ENCODE measurements at regions not wholly inside any gene's neighbourhood (a gene's known extent, or its start where the extent isn't known, plus 50 kb on each side); places are given as distances from the start of the nearest gene placed in this dataset.

DNA sequence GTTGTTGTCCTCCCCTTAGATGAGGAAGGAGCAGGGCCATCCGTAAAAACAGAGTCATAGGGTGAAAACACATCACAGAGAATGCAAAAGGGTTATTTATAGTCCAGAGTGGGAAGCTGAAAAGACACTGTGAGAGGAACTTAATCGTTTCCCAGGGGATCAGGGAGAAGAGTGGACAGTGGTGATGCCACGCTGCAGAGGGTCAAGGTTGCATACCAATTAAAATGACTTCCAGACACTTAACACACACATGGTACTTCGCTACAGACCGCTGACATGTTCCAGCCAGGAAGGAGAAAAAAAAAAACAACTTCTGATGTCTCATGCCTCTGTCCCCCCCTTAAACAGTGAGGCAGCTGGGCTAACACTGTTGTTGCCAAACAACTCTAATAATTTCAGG is 713.8 kb upstream of the RBFOX1 start:
- Mint-ChIP-seq H3K4me1 (ENCODE audit: low read depth) (no peaks in the 10 kb centered on the region), H3K4me3 (ENCODE audit: unreplicated experiment) (no peak overlapping the region), H3K9me3 (ENCODE audit: low read depth) (peaks cover 30% of the 10 kb centered on the region)

DNA sequence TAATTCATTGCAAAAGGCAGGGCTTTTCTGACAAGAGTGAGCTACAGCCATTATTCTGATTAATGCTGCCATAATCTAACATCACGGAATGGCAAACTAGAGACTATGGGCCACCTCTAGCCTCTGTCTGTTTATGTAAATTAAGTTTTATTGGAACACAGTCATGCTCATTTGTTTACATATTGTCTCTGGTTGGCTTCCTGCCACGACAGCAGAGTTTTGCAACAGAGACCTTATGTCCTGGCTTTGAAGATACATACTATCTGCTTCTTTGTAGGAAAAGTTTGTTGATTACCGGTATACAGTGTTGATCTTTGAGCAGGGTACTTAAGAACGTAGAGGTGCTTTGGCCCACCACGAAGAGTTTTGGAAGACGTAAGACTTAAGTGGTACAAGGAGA is 715.9 kb upstream of the RBFOX1 start:
- Mint-ChIP-seq H3K27me3 (ENCODE audit: low read depth) (no peaks in the 10 kb centered on the region), H3K4me1 (ENCODE audit: low read depth) (no peaks in the 10 kb centered on the region), H3K27ac (ENCODE audit: unreplicated experiment) (no peak overlapping the region), H3K4me3 (ENCODE audit: unreplicated experiment) (no peak overlapping the region), H3K9me3 (ENCODE audit: low read depth) (peaks cover 33% of the 10 kb centered on the region), H3K36me3 (ENCODE audit: low read depth) (no peaks in the 10 kb centered on the region)
- TF ChIP-seq, protein P1, sequence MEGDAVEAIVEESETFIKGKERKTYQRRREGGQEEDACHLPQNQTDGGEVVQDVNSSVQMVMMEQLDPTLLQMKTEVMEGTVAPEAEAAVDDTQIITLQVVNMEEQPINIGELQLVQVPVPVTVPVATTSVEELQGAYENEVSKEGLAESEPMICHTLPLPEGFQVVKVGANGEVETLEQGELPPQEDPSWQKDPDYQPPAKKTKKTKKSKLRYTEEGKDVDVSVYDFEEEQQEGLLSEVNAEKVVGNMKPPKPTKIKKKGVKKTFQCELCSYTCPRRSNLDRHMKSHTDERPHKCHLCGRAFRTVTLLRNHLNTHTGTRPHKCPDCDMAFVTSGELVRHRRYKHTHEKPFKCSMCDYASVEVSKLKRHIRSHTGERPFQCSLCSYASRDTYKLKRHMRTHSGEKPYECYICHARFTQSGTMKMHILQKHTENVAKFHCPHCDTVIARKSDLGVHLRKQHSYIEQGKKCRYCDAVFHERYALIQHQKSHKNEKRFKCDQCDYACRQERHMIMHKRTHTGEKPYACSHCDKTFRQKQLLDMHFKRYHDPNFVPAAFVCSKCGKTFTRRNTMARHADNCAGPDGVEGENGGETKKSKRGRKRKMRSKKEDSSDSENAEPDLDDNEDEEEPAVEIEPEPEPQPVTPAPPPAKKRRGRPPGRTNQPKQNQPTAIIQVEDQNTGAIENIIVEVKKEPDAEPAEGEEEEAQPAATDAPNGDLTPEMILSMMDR (IDR thresholded peaks at IDR 0.05), result no peak
- no peak for DNase-seq (ENCODE audit: low spot score)

More for the DNA sequence above, 713.8 kb upstream of the RBFOX1 start:
- Mint-ChIP-seq H3K27me3 (ENCODE audit: low read depth) (no peaks in the 10 kb centered on the region), H3K27ac (ENCODE audit: unreplicated experiment) (no peak overlapping the region), H3K36me3 (ENCODE audit: low read depth) (no peaks in the 10 kb centered on the region)
- TF ChIP-seq, protein P1 (IDR thresholded peaks at IDR 0.05), result no peak
- no peak for DNase-seq (ENCODE audit: low spot score)

DNA sequence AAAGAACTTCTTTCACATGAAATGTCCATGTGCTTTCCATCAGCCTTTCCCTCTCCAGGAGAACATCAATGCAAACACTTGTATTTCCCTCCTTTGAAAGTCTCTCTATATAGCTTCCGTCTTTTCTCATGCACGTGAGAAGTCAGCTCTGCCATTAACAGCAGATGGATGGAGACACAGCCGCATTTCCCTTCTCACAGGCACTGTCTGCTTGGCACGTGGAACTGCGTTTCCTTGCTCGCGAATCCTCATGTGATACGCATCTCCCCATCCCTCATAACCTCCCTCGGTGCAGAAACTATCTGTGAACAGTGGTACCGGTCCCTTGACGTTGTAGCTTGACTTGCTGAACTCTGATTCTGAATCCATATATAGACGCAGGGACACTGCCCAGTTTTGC is 717.0 kb upstream of the RBFOX1 start:
- DNase-seq (ENCODE audit: low spot score), result no peak
- H3K27me3 Mint-ChIP-seq (ENCODE audit: low read depth), result no peaks in the 10 kb centered on the region
- no peaks in the 10 kb centered on the region for H3K4me1 Mint-ChIP-seq (ENCODE audit: low read depth)
- TF ChIP-seq, protein P1 (IDR thresholded peaks at IDR 0.05), result no peak
- H3K27ac Mint-ChIP-seq (ENCODE audit: unreplicated experiment), result no peak overlapping the region
- no peaks in the 10 kb centered on the region for H3K36me3 Mint-ChIP-seq (ENCODE audit: low read depth)
- no peak overlapping the region for H3K4me3 Mint-ChIP-seq (ENCODE audit: unreplicated experiment)
- peaks cover 31% of the 10 kb centered on the region for H3K9me3 Mint-ChIP-seq (ENCODE audit: low read depth)

DNA sequence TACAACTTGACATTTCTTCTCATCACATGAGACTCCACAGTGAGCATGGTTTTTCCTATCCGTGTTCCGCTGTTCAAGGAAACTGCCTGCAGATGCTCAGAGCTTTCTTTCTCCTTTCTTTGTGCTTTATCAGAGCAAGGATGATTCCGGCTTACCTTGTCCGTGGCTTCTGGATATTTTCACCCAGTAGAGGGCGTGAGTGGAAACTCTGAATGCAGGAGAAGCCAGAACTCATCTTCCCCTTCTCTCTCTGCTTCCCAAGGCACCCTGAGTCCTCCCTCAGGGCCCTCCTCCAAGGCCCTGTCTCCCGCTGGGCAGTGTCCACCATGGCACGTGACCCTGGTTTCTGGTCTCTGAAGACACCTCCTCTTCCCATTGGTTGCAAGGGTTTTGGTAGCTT is 721.1 kb upstream of the RBFOX1 start:
- TF ChIP-seq, protein P1 (IDR thresholded peaks at IDR 0.05), result no peak
- H3K27ac Mint-ChIP-seq (ENCODE audit: unreplicated experiment), result no peak overlapping the region
- DNase-seq (ENCODE audit: low spot score), result no peak
- no peaks in the 10 kb centered on the region for H3K27me3 Mint-ChIP-seq (ENCODE audit: low read depth)
- H3K36me3 Mint-ChIP-seq (ENCODE audit: low read depth), result no peaks in the 10 kb centered on the region
- no peak overlapping the region for H3K4me3 Mint-ChIP-seq (ENCODE audit: unreplicated experiment)
- no peaks in the 10 kb centered on the region for H3K4me1 Mint-ChIP-seq (ENCODE audit: low read depth)
- peaks cover 23% of the 10 kb centered on the region for H3K9me3 Mint-ChIP-seq (ENCODE audit: low read depth)

DNA sequence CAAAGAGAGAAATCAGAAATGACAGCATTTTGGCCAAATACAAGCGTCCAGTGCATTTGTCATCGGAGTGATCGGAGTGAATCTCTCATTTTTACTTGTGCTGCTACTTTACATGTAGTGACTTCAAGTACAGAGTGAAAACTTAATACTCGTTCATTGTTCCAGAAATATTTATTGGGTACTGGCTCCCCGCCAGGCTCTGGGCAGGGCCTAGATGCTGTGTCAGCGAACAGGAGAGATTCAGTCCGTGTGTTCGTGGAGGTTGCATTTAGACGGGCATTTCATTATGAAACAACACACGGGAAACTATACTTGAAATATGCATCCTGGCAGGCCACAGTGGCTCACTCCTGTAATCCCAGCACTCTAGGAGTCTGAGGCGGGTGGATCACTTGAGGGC is 727.2 kb upstream of the RBFOX1 start:
- TF ChIP-seq, protein P1 (IDR thresholded peaks at IDR 0.05), result no peak
- Mint-ChIP-seq H3K9me3 (ENCODE audit: low read depth) (peaks cover 12% of the 10 kb centered on the region), H3K4me3 (ENCODE audit: unreplicated experiment) (no peak overlapping the region), H3K27ac (ENCODE audit: unreplicated experiment) (no peak overlapping the region), H3K27me3 (ENCODE audit: low read depth) (no peaks in the 10 kb centered on the region), H3K4me1 (ENCODE audit: low read depth) (no peaks in the 10 kb centered on the region), H3K36me3 (ENCODE audit: low read depth) (no peaks in the 10 kb centered on the region)
- DNase-seq (ENCODE audit: low spot score), result no peak

Measured in chondrocyte (in vitro differentiated cells).